ENCODE measurements at regions not wholly inside any gene's neighbourhood (a gene's known extent, or its start where the extent isn't known, plus 50 kb on each side); places are given as distances from the start of the nearest gene placed in this dataset.

GRCh38 chr11:11780858-11781257 lies 60.9 kb upstream of the USP47 start:
- Histone ChIP-seq H3K27me3 (ENCODE audit: low read length) (no peaks in the 10 kb centered on the region; the same call in 1 of the 2 replicates), H3F3A (ENCODE audit: insufficient read depth) (no peaks in the 10 kb centered on the region), H3K27ac (ENCODE audit: low read depth, low read length) (no peak overlapping the region), H2AFZ (ENCODE audit: low read depth, low read length, severe bottlenecking) (no peak overlapping the region), H3K4me3 (ENCODE audit: insufficient read depth, low read length, poor library complexity, severe bottlenecking) (no peak overlapping the region), H3K79me2 (ENCODE audit: insufficient read depth, low read length) (no peaks in the 10 kb centered on the region), H4K20me1 (ENCODE audit: low read depth, low read length) (no peaks in the 10 kb centered on the region), H3K9me3 (ENCODE audit: insufficient read depth, low read length) (no peaks in the 10 kb centered on the region), H3K9ac (ENCODE audit: low read length) (no peak overlapping the region), H3K9me2 (replicated peaks; ENCODE audit: insufficient read depth, low read length) (no peaks in the 10 kb centered on the region), H3K4me2 (ENCODE audit: low read depth, low read length, poor library complexity, severe bottlenecking) (no peak overlapping the region), H3K36me3 (ENCODE audit: low read length) (no peaks in the 10 kb centered on the region)
- no peak for TF ChIP-seq EZH2phosphoT487 (conservative IDR thresholded peaks at IDR 0.05; ENCODE audit: low read length)
- TF ChIP-seq, protein P1, sequence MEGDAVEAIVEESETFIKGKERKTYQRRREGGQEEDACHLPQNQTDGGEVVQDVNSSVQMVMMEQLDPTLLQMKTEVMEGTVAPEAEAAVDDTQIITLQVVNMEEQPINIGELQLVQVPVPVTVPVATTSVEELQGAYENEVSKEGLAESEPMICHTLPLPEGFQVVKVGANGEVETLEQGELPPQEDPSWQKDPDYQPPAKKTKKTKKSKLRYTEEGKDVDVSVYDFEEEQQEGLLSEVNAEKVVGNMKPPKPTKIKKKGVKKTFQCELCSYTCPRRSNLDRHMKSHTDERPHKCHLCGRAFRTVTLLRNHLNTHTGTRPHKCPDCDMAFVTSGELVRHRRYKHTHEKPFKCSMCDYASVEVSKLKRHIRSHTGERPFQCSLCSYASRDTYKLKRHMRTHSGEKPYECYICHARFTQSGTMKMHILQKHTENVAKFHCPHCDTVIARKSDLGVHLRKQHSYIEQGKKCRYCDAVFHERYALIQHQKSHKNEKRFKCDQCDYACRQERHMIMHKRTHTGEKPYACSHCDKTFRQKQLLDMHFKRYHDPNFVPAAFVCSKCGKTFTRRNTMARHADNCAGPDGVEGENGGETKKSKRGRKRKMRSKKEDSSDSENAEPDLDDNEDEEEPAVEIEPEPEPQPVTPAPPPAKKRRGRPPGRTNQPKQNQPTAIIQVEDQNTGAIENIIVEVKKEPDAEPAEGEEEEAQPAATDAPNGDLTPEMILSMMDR (IDR thresholded peaks at IDR 0.05; ENCODE audit: insufficient read depth, low read length, poor library complexity, severe bottlenecking), result no peak

GRCh38 chr11:11779975-11780374 lies 61.8 kb upstream of the USP47 start:
- Histone ChIP-seq H3K9ac (ENCODE audit: low read length) (no peak overlapping the region), H3K27me3 (ENCODE audit: low read length) (no peaks in the 10 kb centered on the region; the same call in 1 of the 2 replicates), H3K27ac (ENCODE audit: low read depth, low read length) (no peak overlapping the region), H3K4me2 (ENCODE audit: low read depth, low read length, poor library complexity, severe bottlenecking) (no peak overlapping the region), H3F3A (ENCODE audit: insufficient read depth) (no peaks in the 10 kb centered on the region), H3K79me2 (ENCODE audit: insufficient read depth, low read length) (no peaks in the 10 kb centered on the region), H3K9me3 (ENCODE audit: insufficient read depth, low read length) (no peaks in the 10 kb centered on the region), H3K9me2 (replicated peaks; ENCODE audit: insufficient read depth, low read length) (no peaks in the 10 kb centered on the region), H4K20me1 (ENCODE audit: low read depth, low read length) (no peaks in the 10 kb centered on the region), H3K36me3 (ENCODE audit: low read length) (no peaks in the 10 kb centered on the region), H3K4me3 (ENCODE audit: insufficient read depth, low read length, poor library complexity, severe bottlenecking) (no peak overlapping the region), H2AFZ (ENCODE audit: low read depth, low read length, severe bottlenecking) (no peak overlapping the region)
- no peak for TF ChIP-seq EZH2phosphoT487 (conservative IDR thresholded peaks at IDR 0.05; ENCODE audit: low read length)
- TF ChIP-seq, protein P1 (IDR thresholded peaks at IDR 0.05; ENCODE audit: insufficient read depth, low read length, poor library complexity, severe bottlenecking), result no peak

DNA sequence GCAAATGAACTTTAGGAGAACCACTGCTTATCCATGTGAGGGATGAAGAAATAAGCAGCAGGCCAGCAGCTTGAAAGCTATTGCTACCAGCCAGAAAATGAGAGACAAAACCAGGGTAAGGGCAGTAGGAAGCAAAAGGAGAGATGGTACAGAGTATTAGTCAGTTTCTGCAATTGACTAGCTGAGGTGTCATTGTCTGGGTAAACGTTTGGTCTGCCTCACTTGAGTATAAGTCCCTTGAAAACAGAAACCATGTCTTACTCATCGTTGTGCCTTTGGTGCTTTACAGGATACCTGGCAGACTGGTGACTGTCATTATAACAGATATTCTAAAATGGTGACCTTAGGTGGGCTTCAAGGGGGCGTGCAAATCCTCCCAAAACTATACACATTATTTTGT lies 63.9 kb upstream of the USP47 start:
- no peak overlapping the region for H3K4me2 ChIP-seq (ENCODE audit: low read depth, low read length, poor library complexity, severe bottlenecking)
- H3K36me3 ChIP-seq (ENCODE audit: low read length), result no peaks in the 10 kb centered on the region
- no peaks in the 10 kb centered on the region for H3K79me2 ChIP-seq (ENCODE audit: insufficient read depth, low read length)
- no peaks in the 10 kb centered on the region for H4K20me1 ChIP-seq (ENCODE audit: low read depth, low read length)
- H3K9ac ChIP-seq (ENCODE audit: low read length), result no peak overlapping the region
- H3K4me3 ChIP-seq (ENCODE audit: insufficient read depth, low read length, poor library complexity, severe bottlenecking), result no peak overlapping the region
- H3K27ac ChIP-seq (ENCODE audit: low read depth, low read length), result no peak overlapping the region
- H3K9me3 ChIP-seq (ENCODE audit: insufficient read depth, low read length), result no peaks in the 10 kb centered on the region
- H2AFZ ChIP-seq (ENCODE audit: low read depth, low read length, severe bottlenecking), result no peak overlapping the region
- no peaks in the 10 kb centered on the region for H3K9me2 ChIP-seq (replicated peaks; ENCODE audit: insufficient read depth, low read length)
- H3K27me3 ChIP-seq (ENCODE audit: low read length), result no peaks in the 10 kb centered on the region; the same call in 1 of the 2 replicates
- no peaks in the 10 kb centered on the region for H3F3A ChIP-seq (ENCODE audit: insufficient read depth)
- TF ChIP-seq EZH2phosphoT487 (conservative IDR thresholded peaks at IDR 0.05; ENCODE audit: low read length), result no peak
- TF ChIP-seq, protein P1 (IDR thresholded peaks at IDR 0.05; ENCODE audit: insufficient read depth, low read length, poor library complexity, severe bottlenecking), result no peak
